Cardiac fibroblast (primary cell): ENCODE measurements at regions not wholly inside any gene's neighbourhood (a gene's known extent, or its start where the extent isn't known, plus 50 kb on each side); places are given as distances from the start of the nearest gene placed in this dataset.

Experiments
- DNase-seq, 2 donors: peaks; one replicate each; pipeline versions ENCODE4 v3.0.0 to v3.0.0-alpha.2; 2010; ENCODE audit warnings: low read depth in 2 of 2
- H3K4me3 ChIP-seq, 2 donors: replicated peaks in 1 of 2; 1 replicate in 1 of 2; 2 replicates in 1 of 2; pipeline ENCODE4 v1.5.1; 2011; ENCODE audit warnings: low read depth in 2 of 2, low read length in 2 of 2, mild to moderate bottlenecking in 2 of 2, moderate library complexity in 1 of 2
- TF ChIP-seq, protein P1 (sequence below): IDR thresholded peaks from one replicate; pipeline ENCODE4 v1.5.1; 2011; ENCODE audit warnings: low read depth, mild to moderate bottlenecking, low read length, inconsistent platforms

DNA sequence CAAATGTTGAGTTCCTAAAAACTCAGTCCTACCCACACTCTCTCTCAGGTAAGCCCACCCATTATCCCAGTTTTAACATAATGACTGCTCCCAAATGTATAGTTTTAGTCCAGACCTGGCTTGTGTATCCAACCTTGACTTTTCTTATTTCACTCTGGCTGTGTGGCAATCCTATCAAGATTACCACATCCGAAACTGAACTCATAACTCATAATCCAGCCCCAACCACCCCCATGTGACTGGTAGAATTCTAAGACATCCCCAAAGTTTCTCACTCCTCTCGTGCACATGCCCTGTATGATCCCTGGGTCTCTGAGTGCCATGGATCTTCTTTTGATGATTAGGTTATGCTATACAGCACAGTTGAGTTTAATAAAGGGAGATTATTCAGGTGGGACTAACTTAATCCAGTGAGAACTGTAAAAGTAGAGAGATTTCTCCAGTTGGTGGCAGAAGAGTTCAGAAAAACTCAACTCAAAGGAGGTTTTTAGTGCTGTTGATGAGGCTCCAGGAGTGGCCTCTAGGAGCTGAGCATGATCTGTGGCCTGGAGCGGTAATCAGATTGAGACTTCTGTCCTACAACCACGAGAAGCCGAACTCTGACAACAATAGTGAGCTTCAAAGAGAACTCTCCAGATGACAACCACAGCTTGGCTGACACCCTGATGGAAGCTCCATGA is 413.4 kb downstream of the ZNF536 start:
- no peak for DNase-seq
- no peak overlapping the region for H3K4me3 ChIP-seq
- TF ChIP-seq, protein P1, sequence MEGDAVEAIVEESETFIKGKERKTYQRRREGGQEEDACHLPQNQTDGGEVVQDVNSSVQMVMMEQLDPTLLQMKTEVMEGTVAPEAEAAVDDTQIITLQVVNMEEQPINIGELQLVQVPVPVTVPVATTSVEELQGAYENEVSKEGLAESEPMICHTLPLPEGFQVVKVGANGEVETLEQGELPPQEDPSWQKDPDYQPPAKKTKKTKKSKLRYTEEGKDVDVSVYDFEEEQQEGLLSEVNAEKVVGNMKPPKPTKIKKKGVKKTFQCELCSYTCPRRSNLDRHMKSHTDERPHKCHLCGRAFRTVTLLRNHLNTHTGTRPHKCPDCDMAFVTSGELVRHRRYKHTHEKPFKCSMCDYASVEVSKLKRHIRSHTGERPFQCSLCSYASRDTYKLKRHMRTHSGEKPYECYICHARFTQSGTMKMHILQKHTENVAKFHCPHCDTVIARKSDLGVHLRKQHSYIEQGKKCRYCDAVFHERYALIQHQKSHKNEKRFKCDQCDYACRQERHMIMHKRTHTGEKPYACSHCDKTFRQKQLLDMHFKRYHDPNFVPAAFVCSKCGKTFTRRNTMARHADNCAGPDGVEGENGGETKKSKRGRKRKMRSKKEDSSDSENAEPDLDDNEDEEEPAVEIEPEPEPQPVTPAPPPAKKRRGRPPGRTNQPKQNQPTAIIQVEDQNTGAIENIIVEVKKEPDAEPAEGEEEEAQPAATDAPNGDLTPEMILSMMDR, result no peak

DNA sequence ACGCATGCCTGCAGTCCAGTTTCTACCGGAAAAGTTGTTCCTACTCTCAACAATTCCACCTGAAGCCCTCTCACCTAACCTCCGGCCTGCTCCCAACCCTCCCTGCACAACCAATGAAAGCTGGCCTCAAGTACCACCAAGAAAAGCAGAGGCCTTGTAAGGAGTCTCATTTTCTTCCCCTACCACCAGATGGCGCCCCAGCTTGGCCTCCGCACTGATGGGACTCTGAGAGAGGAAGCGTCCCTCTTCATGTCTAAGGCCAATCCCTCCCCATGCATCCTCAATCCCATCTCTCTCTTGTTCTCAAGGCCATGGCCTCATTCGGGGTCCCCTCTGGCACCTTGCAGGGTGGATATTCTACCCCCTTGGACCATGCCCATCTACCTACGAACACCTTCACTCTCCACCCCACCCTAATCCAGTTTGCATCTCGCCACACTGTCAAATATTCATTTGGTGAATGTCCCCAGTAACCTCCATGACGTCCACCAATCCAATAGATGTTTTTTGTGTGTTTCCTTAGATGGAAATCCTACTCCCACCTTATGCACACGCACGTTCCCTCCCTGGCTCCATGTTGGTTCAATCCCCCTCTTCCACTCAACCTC is 412.8 kb downstream of the ZNF536 start:
- no peak overlapping the region for H3K4me3 ChIP-seq
- peak; percentile 22 to 31 for DNase-seq
- TF ChIP-seq, protein P1, result peak; percentile 26

DNA sequence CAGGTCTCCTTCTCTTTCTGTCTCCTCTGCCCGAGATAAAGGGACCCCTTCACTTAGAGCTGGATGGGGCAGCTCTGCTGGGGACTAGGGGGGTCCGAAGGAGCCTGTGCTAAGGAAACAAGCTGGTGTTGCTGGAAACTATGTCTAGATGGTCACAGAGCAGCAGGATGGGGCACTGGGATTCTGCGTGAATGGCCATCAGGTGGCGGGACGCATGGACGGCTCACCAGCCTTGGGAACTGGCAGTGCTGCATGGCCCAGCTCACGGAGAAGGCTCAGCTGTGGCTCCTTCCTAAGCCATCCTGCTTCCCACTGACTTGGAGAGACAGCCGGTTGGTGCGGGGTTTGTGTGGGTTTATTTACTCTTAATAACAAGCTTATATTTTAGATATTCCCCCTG is 411.8 kb downstream of the ZNF536 start:
- TF ChIP-seq, protein P1, result no peak
- H3K4me3 ChIP-seq, result no peak overlapping the region
- DNase-seq, result no peak

DNA sequence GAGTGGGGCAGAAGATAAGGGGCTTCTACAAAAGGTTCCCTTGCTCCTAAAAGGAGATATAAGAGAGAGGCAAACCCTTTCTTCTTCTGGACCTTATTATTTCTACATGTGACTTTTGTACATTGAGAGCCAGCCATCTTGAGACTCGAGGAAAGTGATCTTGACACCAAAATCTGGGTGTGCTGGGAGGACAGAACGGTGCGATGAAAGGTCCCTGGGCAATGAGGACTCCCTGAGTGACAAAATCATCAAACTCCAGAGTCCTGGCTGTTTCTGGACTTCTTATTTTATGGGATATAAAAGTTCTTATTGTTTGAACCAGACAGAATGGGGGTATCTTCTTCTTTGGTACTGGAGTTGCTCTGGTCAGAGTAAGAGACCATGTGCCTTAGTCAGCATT is 411.0 kb downstream of the ZNF536 start:
- TF ChIP-seq, protein P1, result no peak
- no peak for DNase-seq
- no peak overlapping the region for H3K4me3 ChIP-seq

- TF ChIP-seq, protein P1, result no peak
- no peak overlapping the region for H3K4me3 ChIP-seq
- DNase-seq, result no peak
Observed at GRCh38 chr19:30781519-30781918, 409.3 kb downstream of the ZNF536 start.

GRCh38 chr19:30781047-30781446 is 408.9 kb downstream of the ZNF536 start:
- no peak overlapping the region for H3K4me3 ChIP-seq
- DNase-seq, result no peak
- TF ChIP-seq, protein P1, result no peak
